HCT116 (cell line): ENCODE measurements at regions not wholly inside any gene's neighbourhood (a gene's known extent, or its start where the extent isn't known, plus 50 kb on each side); places are given as distances from the start of the nearest gene placed in this dataset.

ENCODE experiments used
- ATAC-seq: fragments of 200-7000 bp; cut with Tn5 transposase; 2 replicates; pipeline ENCODE4 v1.9.1; 2020; ENCODE audit warnings: mild to moderate bottlenecking, moderate library complexity
- BruUV-seq: library from RNA; stranded (reverse); fragments of 400-500 nt; replicated peaks from 2 replicates; lab custom pipeline; 2021; lab: Mats Ljungman, UMichigan
- CTCF ChIA-PET: fragments of 300-600 bp; sonication (Branson Sonifier 250); formaldehyde crosslinking; loops from one replicate; lab custom pipeline; 2021; ENCODE audit warnings: antibody characterized with exemption; lab: Charles Lee
- POLR2A ChIA-PET: fragments of 300-600, 350-600 bp; sonication (Branson Sonifier 250); formaldehyde crosslinking; loops from one replicate; lab custom pipeline; 2021; ENCODE audit warnings: antibody characterized with exemption; lab: Charles Lee
- RAD21 ChIA-PET, 2 experiments: fragments of 300-600 bp; sonication (Branson Sonifier 250); formaldehyde crosslinking; loops; one replicate each; lab custom pipeline; 2023; ENCODE audit warnings: low total read pairs in 2 of 2; ENCODE audit not compliant: uncharacterized antibody in 2 of 2, unreplicated experiment in 2 of 2, low non-redundant PET in 1 of 2; lab: Charles Lee
- DNase-seq: peaks from one replicate; pipeline ENCODE4 v3.0.0-alpha.2; 2010; ENCODE audit warnings: low read depth, low spot score
- H2AFZ ChIP-seq: fragments of 200-600 bp; shearing (Covaris generic), sonication (generic); 2 replicates; pipeline ENCODE4 v1.6.1; 2017; ENCODE audit warnings: low read depth, mixed run types, mixed read lengths, antibody characterized with exemption, low read length; ENCODE audit not compliant: poor library complexity, severe bottlenecking
- H3K27ac ChIP-seq: 2 replicates; pipeline ENCODE4 v1.5.1; 2012; ENCODE audit warnings: low read depth, low read length
- H3K27me3 ChIP-seq: fragments of 200-600 bp; sonication (generic); 2 replicates; pipeline ENCODE4 v1.6.1; 2016; ENCODE audit warnings: mixed run types, low read length, mixed read lengths; ENCODE audit not compliant: insufficient read depth
- H3K36me3 ChIP-seq, 2 experiments: fragments of 200-500 bp in 1 of 2; fragments of 200-600 bp in 1 of 2; sonication (Bioruptor generic) in 1 of 2; sonication (generic) in 1 of 2; 2 replicates each; pipeline versions ENCODE4 v1.5.1 to v1.6.1; 2014 to 2016; ENCODE audit warnings: low read length in 2 of 2, inconsistent platforms in 1 of 2, mixed read lengths in 1 of 2, mixed run types in 1 of 2; ENCODE audit not compliant: insufficient read depth in 2 of 2, control insufficient read depth in 1 of 2
- H3K4me1 ChIP-seq, 2 experiments: fragments of 200-600 bp in 1 of 2; sonication (generic) in 1 of 2; 2 replicates each; pipeline versions ENCODE4 v1.5.1 to v1.6.1; 2012 to 2017; ENCODE audit warnings: low read length in 2 of 2, inconsistent platforms in 1 of 2, mild to moderate bottlenecking in 1 of 2, mixed read lengths in 1 of 2, mixed run types in 1 of 2, moderate library complexity in 1 of 2; ENCODE audit not compliant: insufficient read depth in 2 of 2, control insufficient read depth in 1 of 2
- H3K4me2 ChIP-seq: fragments of 200-600 bp; sonication (generic); 2 replicates; pipeline ENCODE4 v1.6.1; 2017; ENCODE audit warnings: mixed run types, low read length, mixed read lengths
- H3K4me3 ChIP-seq, 2 experiments: fragments of 200-600 bp in 1 of 2; sonication (generic) in 1 of 2; replicated peaks in 1 of 2; 2 replicates each; pipeline ENCODE4 v1.5.1; 2011 to 2016; ENCODE audit warnings: low read length in 2 of 2, control low read depth in 1 of 2, low read depth in 1 of 2, mild to moderate bottlenecking in 1 of 2, mixed read lengths in 1 of 2, mixed run types in 1 of 2
- H3K79me2 ChIP-seq: fragments of 200-600 bp; sonication (generic); 2 replicates; pipeline ENCODE4 v1.6.1; 2017; ENCODE audit warnings: mild to moderate bottlenecking, mixed run types, low read length, moderate library complexity, mixed read lengths; ENCODE audit not compliant: insufficient read depth
- H3K9ac ChIP-seq: fragments of 200-600 bp; sonication (generic); 2 replicates; pipeline ENCODE4 v1.6.1; 2016; ENCODE audit warnings: low read length, mixed read lengths
- H3K9me2 ChIP-seq: fragments of 200-600 bp; sonication (generic), shearing (Covaris generic); 2 replicates; pipeline ENCODE4 v1.6.1; 2017; ENCODE audit warnings: mixed run types, mild to moderate bottlenecking, moderate library complexity; ENCODE audit not compliant: insufficient read depth
- H3K9me3 ChIP-seq, 2 experiments: fragments of 200-500 bp in 1 of 2; fragments of 200-600 bp in 1 of 2; sonication (Bioruptor generic) in 1 of 2; sonication (generic) in 1 of 2; 2 replicates each; pipeline ENCODE4 v1.6.1; 2014 to 2017; ENCODE audit warnings: low read length in 2 of 2, mixed read lengths in 2 of 2, inconsistent platforms in 1 of 2, low read depth in 1 of 2, mild to moderate bottlenecking in 1 of 2, mixed run types in 1 of 2, moderate library complexity in 1 of 2; ENCODE audit not compliant: control insufficient read depth in 1 of 2, insufficient read depth in 1 of 2
- H4K20me1 ChIP-seq: fragments of 200-600 bp; sonication (generic), shearing (Covaris generic); 2 replicates; pipeline ENCODE4 v1.6.1; 2017; ENCODE audit warnings: mixed run types, mild to moderate bottlenecking, moderate library complexity; ENCODE audit not compliant: insufficient read depth
- CBX3 ChIP-seq: IDR thresholded peaks from 2 replicates; pipeline ENCODE4 v1.6.1; 2012; ENCODE audit warnings: low read depth
- CEBPB ChIP-seq: IDR thresholded peaks from 2 replicates; pipeline ENCODE4 v1.6.1; 2012; ENCODE audit warnings: low read depth
- EGR1 ChIP-seq: IDR thresholded peaks from 2 replicates; pipeline ENCODE4 v1.6.1; 2012; ENCODE audit warnings: low read depth
- ELF1 ChIP-seq: IDR thresholded peaks from 2 replicates; pipeline ENCODE4 v1.6.1; 2012; ENCODE audit warnings: low read depth, borderline replicate concordance
- EZH2 ChIP-seq: fragments of 200-600 bp; sonication (generic); IDR thresholded peaks from 2 replicates; pipeline ENCODE4 v1.6.1; 2017; ENCODE audit warnings: antibody characterized with exemption, mixed run types
- EZH2phosphoT487 ChIP-seq: fragments of 200-600 bp; IDR thresholded peaks from 2 replicates; pipeline ENCODE4 v1.6.1; 2018; ENCODE audit warnings: antibody characterized with exemption, borderline replicate concordance
- JUND ChIP-seq: IDR thresholded peaks from 2 replicates; pipeline ENCODE4 v1.6.1; 2012
- POLR2A ChIP-seq: IDR thresholded peaks from 2 replicates; pipeline ENCODE4 v1.7.0; 2011; ENCODE audit warnings: borderline replicate concordance; ENCODE audit not compliant: insufficient read depth, insufficient read length; ENCODE audit errors: extremely low read depth
- POLR2AphosphoS5 ChIP-seq: IDR thresholded peaks from 2 replicates; pipeline ENCODE4 v1.6.1; 2011; ENCODE audit warnings: mild to moderate bottlenecking, low read depth, low read length, moderate library complexity
- RAD21 ChIP-seq: IDR thresholded peaks from 2 replicates; pipeline ENCODE4 v1.6.1; 2012; ENCODE audit warnings: low read depth, mild to moderate bottlenecking
- SIN3A ChIP-seq: IDR thresholded peaks from 2 replicates; pipeline ENCODE4 v1.6.1; 2012; ENCODE audit warnings: low read depth
- SP1 ChIP-seq: IDR thresholded peaks from 2 replicates; pipeline ENCODE4 v1.6.1; 2012; ENCODE audit warnings: low read depth
- SRF ChIP-seq: IDR thresholded peaks from 2 replicates; pipeline ENCODE4 v1.6.1; 2012; ENCODE audit warnings: low read depth
- ZFX ChIP-seq: fragments of 450-650 bp; IDR thresholded peaks from 2 replicates; pipeline ENCODE4 v1.6.1; 2017
- ZNF274 ChIP-seq: fragments of 200-500 bp; sonication (Bioruptor generic); IDR thresholded peaks from 2 replicates; pipeline ENCODE4 v1.6.1; 2014; ENCODE audit warnings: mild to moderate bottlenecking, low read depth, low read length, inconsistent platforms
- intact Hi-C: fragments of 100-400 bp; cut with micrococcal nuclease; formaldehyde crosslinking; loops from 2 replicates; pipeline ENCODE4 v1.10.0; 2022
- TF ChIP-seq, protein P1 (sequence below): IDR thresholded peaks from 2 replicates; pipeline ENCODE4 v1.6.1; 2011; ENCODE audit warnings: mild to moderate bottlenecking, low read length, moderate library complexity; ENCODE audit not compliant: insufficient replicate concordance; ENCODE audit errors: extremely low read depth
- TF ChIP-seq, protein P2 (sequence below): IDR thresholded peaks from 2 replicates; pipeline ENCODE4 v1.6.1; 2012
- TF ChIP-seq, protein P3 (sequence below): IDR thresholded peaks from 2 replicates; pipeline ENCODE4 v1.6.1; 2012

DNA sequence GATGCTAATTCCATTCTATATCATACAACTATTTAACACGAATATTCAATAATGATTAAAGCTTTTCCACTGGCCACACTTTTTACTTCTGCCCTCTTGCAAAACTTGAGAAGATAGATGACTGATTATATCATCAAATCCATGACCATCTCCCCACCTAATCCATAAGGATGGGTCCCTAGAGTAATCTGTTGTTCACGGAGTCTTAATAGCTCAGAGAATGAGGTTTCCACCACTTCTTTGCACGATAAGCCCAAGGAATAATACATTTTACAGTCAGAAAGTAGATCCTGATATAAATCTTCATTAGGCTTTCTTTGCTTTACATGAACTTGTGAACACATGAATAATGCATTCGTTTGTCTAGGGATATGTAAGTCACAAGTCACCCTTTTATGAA is 527.2 kb downstream of the GALC start:
- Histone ChIP-seq H3K9me3 (peaks cover 3 to 9% of the 10 kb centered on the region in 2 experiments; a peak in 1 of 4 replicates), H2AFZ (no peak overlapping the region), H3K27ac (no peak overlapping the region), H3K9ac (no peak overlapping the region), H3K9me2 (no peaks in the 10 kb centered on the region), H4K20me1 (no peaks in the 10 kb centered on the region), H3K79me2 (no peaks in the 10 kb centered on the region), H3K4me1 (no peaks in the 10 kb centered on the region)
- BruUV-seq: no TSS peak
- ChIA-PET RAD21 (no interaction called here), CTCF (no interaction called here)
- DNase-seq (no peak), ATAC-seq (no peak)
- TF ChIP-seq, protein P1, sequence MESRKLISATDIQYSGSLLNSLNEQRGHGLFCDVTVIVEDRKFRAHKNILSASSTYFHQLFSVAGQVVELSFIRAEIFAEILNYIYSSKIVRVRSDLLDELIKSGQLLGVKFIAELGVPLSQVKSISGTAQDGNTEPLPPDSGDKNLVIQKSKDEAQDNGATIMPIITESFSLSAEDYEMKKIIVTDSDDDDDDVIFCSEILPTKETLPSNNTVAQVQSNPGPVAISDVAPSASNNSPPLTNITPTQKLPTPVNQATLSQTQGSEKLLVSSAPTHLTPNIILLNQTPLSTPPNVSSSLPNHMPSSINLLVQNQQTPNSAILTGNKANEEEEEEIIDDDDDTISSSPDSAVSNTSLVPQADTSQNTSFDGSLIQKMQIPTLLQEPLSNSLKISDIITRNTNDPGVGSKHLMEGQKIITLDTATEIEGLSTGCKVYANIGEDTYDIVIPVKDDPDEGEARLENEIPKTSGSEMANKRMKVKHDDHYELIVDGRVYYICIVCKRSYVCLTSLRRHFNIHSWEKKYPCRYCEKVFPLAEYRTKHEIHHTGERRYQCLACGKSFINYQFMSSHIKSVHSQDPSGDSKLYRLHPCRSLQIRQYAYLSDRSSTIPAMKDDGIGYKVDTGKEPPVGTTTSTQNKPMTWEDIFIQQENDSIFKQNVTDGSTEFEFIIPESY: no peak
- TF ChIP-seq EZH2phosphoT487 (no peak), SIN3A (no peak), POLR2AphosphoS5 (no peak), JUND (no peak), SRF (no peak)
- TF ChIP-seq, protein P2, sequence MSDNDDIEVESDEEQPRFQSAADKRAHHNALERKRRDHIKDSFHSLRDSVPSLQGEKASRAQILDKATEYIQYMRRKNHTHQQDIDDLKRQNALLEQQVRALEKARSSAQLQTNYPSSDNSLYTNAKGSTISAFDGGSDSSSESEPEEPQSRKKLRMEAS: no peak
- TF ChIP-seq, all 23 proteins: peak for 0
- Histone ChIP-seq H3K27me3 (no peaks in the 10 kb centered on the region), H3K4me2 (no peak overlapping the region), H3K4me3 (no peak overlapping the region), H3K36me3 (no peaks in the 10 kb centered on the region)
- intact Hi-C loops: no loop called here
- POLR2A ChIA-PET: no interaction called here

DNA sequence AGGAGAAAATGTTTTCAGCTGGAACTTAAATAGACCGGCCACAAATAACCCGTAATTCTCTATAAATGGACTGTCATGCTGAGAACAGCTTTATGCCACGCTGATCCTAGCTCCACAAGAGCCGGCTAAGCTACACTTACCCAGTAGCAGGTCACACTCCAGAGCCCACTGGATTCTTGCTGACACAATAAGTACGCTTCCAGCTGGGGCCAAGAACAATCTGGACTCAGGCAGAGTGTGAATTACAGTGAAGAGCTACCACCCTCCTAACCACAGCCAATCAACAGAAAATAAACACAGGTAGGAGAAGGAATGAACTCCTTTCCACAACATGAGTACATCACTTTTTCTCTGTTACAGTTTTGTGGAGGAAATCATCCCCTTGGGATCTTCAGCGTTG is 531.3 kb downstream of the GALC start:
- H3K27me3 ChIP-seq: no peaks in the 10 kb centered on the region
- BruUV-seq: no TSS peak
- no peaks in the 10 kb centered on the region for H3K9me2 ChIP-seq
- ChIA-PET CTCF (no interaction called here), RAD21 (no interaction called here), POLR2A (no interaction called here)
- no peaks in the 10 kb centered on the region for H3K79me2 ChIP-seq
- no peak overlapping the region for H3K27ac ChIP-seq
- no peak overlapping the region for H3K9ac ChIP-seq
- H2AFZ ChIP-seq: no peak overlapping the region
- H3K4me2 ChIP-seq: no peak overlapping the region
- ATAC-seq (no peak), DNase-seq (no peak)
- H3K4me3 ChIP-seq: no peak overlapping the region
- H4K20me1 ChIP-seq: no peaks in the 10 kb centered on the region
- H3K4me1 ChIP-seq: no peaks in the 10 kb centered on the region
- intact Hi-C loops: no loop called here
- H3K36me3 ChIP-seq: no peaks in the 10 kb centered on the region
- peaks cover 5 to 10% of the 10 kb centered on the region in 2 experiments; a peak in 2 of 4 replicates for H3K9me3 ChIP-seq
- TF ChIP-seq, protein P1: no peak
- no peak for TF ChIP-seq JUND
- TF ChIP-seq, protein P3, sequence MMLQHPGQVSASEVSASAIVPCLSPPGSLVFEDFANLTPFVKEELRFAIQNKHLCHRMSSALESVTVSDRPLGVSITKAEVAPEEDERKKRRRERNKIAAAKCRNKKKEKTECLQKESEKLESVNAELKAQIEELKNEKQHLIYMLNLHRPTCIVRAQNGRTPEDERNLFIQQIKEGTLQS: no peak
- TF ChIP-seq ZFX: no peak
- TF ChIP-seq CBX3: no peak
- no peak for TF ChIP-seq EZH2
- no peak for TF ChIP-seq CEBPB
- no peak for TF ChIP-seq POLR2A
- TF ChIP-seq POLR2AphosphoS5: no peak
- TF ChIP-seq, protein P2: no peak
- no peak for TF ChIP-seq ELF1
- TF ChIP-seq EGR1: no peak
- no peak for TF ChIP-seq SP1
- no peak for TF ChIP-seq RAD21
- no peak for TF ChIP-seq ZNF274
- TF ChIP-seq SIN3A: no peak
